ENCODE measurements at regions not wholly inside any gene's neighbourhood (a gene's known extent, or its start where the extent isn't known, plus 50 kb on each side); places are given as distances from the start of the nearest gene placed in this dataset.
"Not testable (repeated sequence)": the region's sequence is repeated elsewhere in the genome, so short reads cannot be mapped to it uniquely, and the experiment has no call there.

DNA sequence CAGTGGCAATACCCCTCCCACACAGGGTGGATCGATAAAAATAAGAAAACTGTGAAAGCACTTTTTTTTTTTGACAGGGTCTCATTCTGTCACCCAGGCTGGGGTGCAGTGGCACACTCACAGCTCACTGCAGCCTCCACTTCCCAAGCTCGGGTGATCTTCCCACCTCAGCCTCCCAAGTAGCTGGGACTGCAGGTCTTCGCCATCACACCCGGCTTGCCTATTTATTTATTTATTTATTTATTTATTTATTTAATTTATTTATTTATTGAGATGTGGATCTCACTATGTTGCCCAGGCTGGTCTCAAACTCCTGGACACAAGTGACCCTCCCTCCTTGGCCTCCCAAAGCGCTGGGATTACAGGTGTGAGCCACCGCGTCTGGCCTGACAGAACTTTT is 68.0 kb upstream of the PPP1R26 start:
- TF ChIP-seq, protein P1, sequence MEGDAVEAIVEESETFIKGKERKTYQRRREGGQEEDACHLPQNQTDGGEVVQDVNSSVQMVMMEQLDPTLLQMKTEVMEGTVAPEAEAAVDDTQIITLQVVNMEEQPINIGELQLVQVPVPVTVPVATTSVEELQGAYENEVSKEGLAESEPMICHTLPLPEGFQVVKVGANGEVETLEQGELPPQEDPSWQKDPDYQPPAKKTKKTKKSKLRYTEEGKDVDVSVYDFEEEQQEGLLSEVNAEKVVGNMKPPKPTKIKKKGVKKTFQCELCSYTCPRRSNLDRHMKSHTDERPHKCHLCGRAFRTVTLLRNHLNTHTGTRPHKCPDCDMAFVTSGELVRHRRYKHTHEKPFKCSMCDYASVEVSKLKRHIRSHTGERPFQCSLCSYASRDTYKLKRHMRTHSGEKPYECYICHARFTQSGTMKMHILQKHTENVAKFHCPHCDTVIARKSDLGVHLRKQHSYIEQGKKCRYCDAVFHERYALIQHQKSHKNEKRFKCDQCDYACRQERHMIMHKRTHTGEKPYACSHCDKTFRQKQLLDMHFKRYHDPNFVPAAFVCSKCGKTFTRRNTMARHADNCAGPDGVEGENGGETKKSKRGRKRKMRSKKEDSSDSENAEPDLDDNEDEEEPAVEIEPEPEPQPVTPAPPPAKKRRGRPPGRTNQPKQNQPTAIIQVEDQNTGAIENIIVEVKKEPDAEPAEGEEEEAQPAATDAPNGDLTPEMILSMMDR (conservative IDR thresholded peaks at IDR 0.05; ENCODE audit: low read length): not testable (repeated sequence)
- not testable (repeated sequence) for TF ChIP-seq EZH2phosphoT487 (IDR thresholded peaks at IDR 0.05; ENCODE audit: borderline replicate concordance)

Measured in Loucy (cell line).